VCaP (cell line): ENCODE measurements at regions not wholly inside any gene's neighbourhood (a gene's known extent, or its start where the extent isn't known, plus 50 kb on each side); places are given as distances from the start of the nearest gene placed in this dataset.
"Not testable (repeated sequence)": the region's sequence is repeated elsewhere in the genome, so short reads cannot be mapped to it uniquely, and the experiment has no call there.

Experiments
- H3K27ac ChIP-seq: fragments of 450-650 bp; 2 replicates; pipeline ENCODE4 v1.5.1; 2017
- CTCF ChIP-seq: fragments of 450-650 bp; conservative IDR thresholded peaks from 2 replicates; pipeline ENCODE4 v1.5.1; 2017; ENCODE audit warnings: mild to moderate bottlenecking, moderate library complexity

- no peak for TF ChIP-seq CTCF
- no peak overlapping the region for H3K27ac ChIP-seq
Observed at GRCh38 chr7:159204664-159205063, 60.0 kb upstream of the VIPR2 start.

- H3K27ac ChIP-seq = not testable (repeated sequence)
Observed at GRCh38 chr7:159203253-159203652, 58.6 kb upstream of the VIPR2 start.

GRCh38 chr7:159201722-159202330 lies 57.2 kb upstream of the VIPR2 start:
- H3K27ac ChIP-seq = no peak overlapping the region
- TF ChIP-seq CTCF = no peak

- no peak overlapping the region for H3K27ac ChIP-seq
- TF ChIP-seq CTCF = no peak
Observed at GRCh38 chr7:159200421-159200820, 55.8 kb upstream of the VIPR2 start.

- no peak for TF ChIP-seq CTCF
- peak overlapping the region; percentile 72 for H3K27ac ChIP-seq
Observed at GRCh38 chr7:159198016-159198724, 53.5 kb upstream of the VIPR2 start.

GRCh38 chr7:159197066-159197975 lies 52.7 kb upstream of the VIPR2 start:
- no peak for TF ChIP-seq CTCF
- H3K27ac ChIP-seq = peak overlapping the region; percentile 72

GRCh38 chr7:159196584-159196983 lies 51.9 kb upstream of the VIPR2 start:
- peak overlapping the region; percentile 72 for H3K27ac ChIP-seq
- TF ChIP-seq CTCF = no peak
